ENCODE measurements at regions not wholly inside any gene's neighbourhood (a gene's known extent, or its start where the extent isn't known, plus 50 kb on each side); places are given as distances from the start of the nearest gene placed in this dataset.
A peak's percentile ranks its signal among the peaks of the same experiment; 100 is the strongest.
"Not testable (repeated sequence)": the region's sequence is repeated elsewhere in the genome, so short reads cannot be mapped to it uniquely, and the experiment has no call there.

GRCh38 chr18:8882632-8883408, 177.5 kb downstream of the MTCL1 start:
- no peaks in the 10 kb centered on the region for H3K4me1 ChIP-seq (ENCODE audit: control insufficient read depth, insufficient read depth, low read length)
- peak overlapping the region; percentile 29 for H3K4me3 ChIP-seq (ENCODE audit: low read length)
- H3K27me3 ChIP-seq (ENCODE audit: control insufficient read depth, insufficient read depth, low read length, poor library complexity, severe bottlenecking) = no peaks in the 10 kb centered on the region
- TF ChIP-seq CTCF (conservative IDR thresholded peaks at IDR 0.05) = peak; percentile 59
- DNase-seq = peak; percentile 86
- Mint-ChIP-seq H3K4me1 (peaks cover 12% of the 10 kb centered on the region), H3K27me3 (ENCODE audit: insufficient read depth) (peaks cover 2% of the 10 kb centered on the region), H3K36me3 (ENCODE audit: low read depth) (peaks cover 11% of the 10 kb centered on the region), H3K27ac (no peak overlapping the region), H3K9me3 (peaks cover 62% of the 10 kb centered on the region), H3K4me3 (no peak overlapping the region)
- 90 to 96% methylated on average over 4 to 13 of the region's 15 CpGs for WGBS, 2 experiments (ENCODE audit: insufficient coverage in 1 of 2, insufficient read length in 1 of 2)
- peaks cover 24% of the 10 kb centered on the region for H3K9me3 ChIP-seq (ENCODE audit: control insufficient read depth, low read length)
- H3K36me3 ChIP-seq (ENCODE audit: control insufficient read depth, insufficient read depth, low read length) = no peaks in the 10 kb centered on the region
- H3K27ac ChIP-seq (ENCODE audit: low read depth, low read length) = no peak overlapping the region
- H3K9ac ChIP-seq (ENCODE audit: extremely low read depth, low read length, poor library complexity, severe bottlenecking) = no peak overlapping the region

GRCh38 chr18:8883409-8883668, 178.0 kb downstream of the MTCL1 start:
- no peaks in the 10 kb centered on the region for H3K36me3 ChIP-seq (ENCODE audit: control insufficient read depth, insufficient read depth, low read length)
- Mint-ChIP-seq H3K27ac (no peak overlapping the region), H3K4me3 (no peak overlapping the region), H3K4me1 (peaks cover 12% of the 10 kb centered on the region), H3K36me3 (ENCODE audit: low read depth) (peaks cover 11% of the 10 kb centered on the region), H3K9me3 (peaks cover 65% of the 10 kb centered on the region), H3K27me3 (ENCODE audit: insufficient read depth) (peaks cover 2% of the 10 kb centered on the region)
- H3K9ac ChIP-seq (ENCODE audit: extremely low read depth, low read length, poor library complexity, severe bottlenecking) = no peak overlapping the region
- 94 to 100% methylated on average over 1 of the region's 1 CpG for WGBS, 2 experiments (ENCODE audit: insufficient coverage in 1 of 2, insufficient read length in 1 of 2)
- no peaks in the 10 kb centered on the region for H3K27me3 ChIP-seq (ENCODE audit: control insufficient read depth, insufficient read depth, low read length, poor library complexity, severe bottlenecking)
- H3K4me1 ChIP-seq (ENCODE audit: control insufficient read depth, insufficient read depth, low read length) = no peaks in the 10 kb centered on the region
- no peak overlapping the region for H3K4me3 ChIP-seq (ENCODE audit: low read length)
- no peak for TF ChIP-seq CTCF (conservative IDR thresholded peaks at IDR 0.05)
- no peak for DNase-seq
- H3K27ac ChIP-seq (ENCODE audit: low read depth, low read length) = no peak overlapping the region
- peaks cover 24% of the 10 kb centered on the region for H3K9me3 ChIP-seq (ENCODE audit: control insufficient read depth, low read length)

GRCh38 chr18:8887877-8888276, 182.5 kb downstream of the MTCL1 start:
- not testable (repeated sequence) for H3K9ac ChIP-seq (ENCODE audit: extremely low read depth, low read length, poor library complexity, severe bottlenecking); DNase-seq; H3K4me1 Mint-ChIP-seq; H3K27ac ChIP-seq (ENCODE audit: low read depth, low read length); H3K27me3 ChIP-seq (ENCODE audit: control insufficient read depth, insufficient read depth, low read length, poor library complexity, severe bottlenecking); H3K27me3 Mint-ChIP-seq (ENCODE audit: insufficient read depth); H3K4me1 ChIP-seq (ENCODE audit: control insufficient read depth, insufficient read depth, low read length); H3K36me3 ChIP-seq (ENCODE audit: control insufficient read depth, insufficient read depth, low read length); H3K27ac Mint-ChIP-seq; H3K36me3 Mint-ChIP-seq (ENCODE audit: low read depth); H3K4me3 Mint-ChIP-seq; H3K4me3 ChIP-seq (ENCODE audit: low read length)
- H3K9me3 Mint-ChIP-seq = peaks cover 52% of the 10 kb centered on the region
- H3K9me3 ChIP-seq (ENCODE audit: control insufficient read depth, low read length) = peaks cover 12% of the 10 kb centered on the region
- 97 to 100% methylated on average over 1 to 2 of the region's 2 CpGs for WGBS, 2 experiments (ENCODE audit: insufficient coverage in 1 of 2, insufficient read length in 1 of 2)

- no peak overlapping the region for H3K27ac Mint-ChIP-seq
- H3K27ac ChIP-seq (ENCODE audit: low read depth, low read length) = no peak overlapping the region
- H3K36me3 ChIP-seq (ENCODE audit: control insufficient read depth, insufficient read depth, low read length) = no peaks in the 10 kb centered on the region
- peaks cover 41% of the 10 kb centered on the region for H3K9me3 Mint-ChIP-seq
- no peak overlapping the region for H3K4me3 ChIP-seq (ENCODE audit: low read length)
- no peaks in the 10 kb centered on the region for H3K4me1 ChIP-seq (ENCODE audit: control insufficient read depth, insufficient read depth, low read length)
- TF ChIP-seq CTCF (conservative IDR thresholded peaks at IDR 0.05) = no peak
- H3K27me3 Mint-ChIP-seq (ENCODE audit: insufficient read depth) = no peaks in the 10 kb centered on the region
- no peaks in the 10 kb centered on the region for H3K9me3 ChIP-seq (ENCODE audit: control insufficient read depth, low read length)
- WGBS, 2 experiments (ENCODE audit: insufficient coverage in 1 of 2, insufficient read length in 1 of 2) = 93 to 100% methylated on average over 2 of the region's 2 CpGs
- H3K4me3 Mint-ChIP-seq = no peak overlapping the region
- DNase-seq = no peak
- H3K36me3 Mint-ChIP-seq (ENCODE audit: low read depth) = peaks cover 3% of the 10 kb centered on the region
- peaks cover 7% of the 10 kb centered on the region for H3K4me1 Mint-ChIP-seq
- no peaks in the 10 kb centered on the region for H3K27me3 ChIP-seq (ENCODE audit: control insufficient read depth, insufficient read depth, low read length, poor library complexity, severe bottlenecking)
- H3K9ac ChIP-seq (ENCODE audit: extremely low read depth, low read length, poor library complexity, severe bottlenecking) = no peak overlapping the region
Observed at GRCh38 chr18:8889489-8889888, 184.1 kb downstream of the MTCL1 start.

GRCh38 chr18:8890503-8890902, 185.1 kb downstream of the MTCL1 start:
- not testable (repeated sequence) for H3K27ac Mint-ChIP-seq

More at GRCh38 chr18:8890503-8890902, 185.1 kb downstream of the MTCL1 start:
- not testable (repeated sequence) for H3K4me3 Mint-ChIP-seq; H3K4me1 Mint-ChIP-seq; H3K9me3 ChIP-seq (ENCODE audit: control insufficient read depth, low read length); H3K36me3 ChIP-seq (ENCODE audit: control insufficient read depth, insufficient read depth, low read length); H3K36me3 Mint-ChIP-seq (ENCODE audit: low read depth); H3K4me1 ChIP-seq (ENCODE audit: control insufficient read depth, insufficient read depth, low read length); DNase-seq; H3K27me3 Mint-ChIP-seq (ENCODE audit: insufficient read depth); H3K27me3 ChIP-seq (ENCODE audit: control insufficient read depth, insufficient read depth, low read length, poor library complexity, severe bottlenecking)
- WGBS, 2 experiments (ENCODE audit: insufficient coverage in 1 of 2, insufficient read length in 1 of 2) = 63 to 76% methylated on average over 1 to 2 of the region's 3 CpGs
- H3K4me3 ChIP-seq (ENCODE audit: low read length) = peak overlapping the region; percentile 38
- peak overlapping the region; percentile 94 for H3K27ac ChIP-seq (ENCODE audit: low read depth, low read length)
- H3K9me3 Mint-ChIP-seq = peaks cover 33% of the 10 kb centered on the region
- H3K9ac ChIP-seq (ENCODE audit: extremely low read depth, low read length, poor library complexity, severe bottlenecking) = peak overlapping the region; percentile 9

Data from endodermal cell (in vitro differentiated cells).